ENCODE measurements at regions not wholly inside any gene's neighbourhood (a gene's known extent, or its start where the extent isn't known, plus 50 kb on each side); places are given as distances from the start of the nearest gene placed in this dataset.

- ChIA-PET CTCF (no interaction called here), POLR2A (no interaction called here)
- no peaks in the 10 kb centered on the region for H3K4me1 ChIP-seq (ENCODE audit: control insufficient read depth in 2 of 2, insufficient read depth in 2 of 2, low read length in 2 of 2)
- H3K27ac ChIP-seq (ENCODE audit: low read length in 2 of 2), result no peak overlapping the region
- no peaks in the 10 kb centered on the region for H3K79me2 ChIP-seq (ENCODE audit: control insufficient read depth, insufficient read depth, low read length)
- DNase-seq (no peak), ATAC-seq (ENCODE audit: low read depth) (no peak)
- no peaks in the 10 kb centered on the region for H3K27me3 Mint-ChIP-seq
- intact Hi-C loops (cut with micrococcal nuclease), result no loop called here
- H3K36me3 ChIP-seq (replicated peaks in 1 of 2; ENCODE audit: control extremely low read depth in 1 of 2, control insufficient read depth in 1 of 2, extremely low read depth in 1 of 2, insufficient read depth in 2 of 2, low read length in 1 of 2), result no peaks in the 10 kb centered on the region
- H3K4me2 ChIP-seq (replicated peaks; ENCODE audit: low read depth, low read length, poor library complexity, severe bottlenecking), result no peak overlapping the region
- no peak overlapping the region for H3K4me3 Mint-ChIP-seq
- H3K4me1 Mint-ChIP-seq, result no peaks in the 10 kb centered on the region
- H3K4me3 ChIP-seq (ENCODE audit: control extremely low read depth in 1 of 5, extremely low read depth in 1 of 5, insufficient read depth in 1 of 5, low read depth in 2 of 5, low read length in 4 of 5), result no peak overlapping the region
- H2AFZ ChIP-seq (ENCODE audit: insufficient read depth, low read depth, low read length, poor library complexity, severe bottlenecking), result no peak overlapping the region
- no peaks in the 10 kb centered on the region for H3K9me3 ChIP-seq (ENCODE audit: control extremely low read depth in 1 of 3, control insufficient read depth in 2 of 3, insufficient read depth in 1 of 3, low read length in 2 of 3)
- no peak overlapping the region for H3K9ac ChIP-seq (ENCODE audit: low read length)
- H3K27me3 ChIP-seq (replicated peaks in 1 of 4; ENCODE audit: control extremely low read depth in 1 of 4, control insufficient read depth in 3 of 4, insufficient read depth in 4 of 4, low read length in 3 of 4), result peaks cover 0 to 3% (median 0%) of the 10 kb centered on the region in 4 experiments
- 91% methylated on average over 2 of the region's 4 CpGs for WGBS (ENCODE audit: insufficient coverage)
- H4K20me1 ChIP-seq (ENCODE audit: control insufficient read depth, insufficient read depth, low read length, poor library complexity, severe bottlenecking), result no peaks in the 10 kb centered on the region
- no peaks in the 10 kb centered on the region for H3K9me3 Mint-ChIP-seq (ENCODE audit: insufficient read depth)
- TF ChIP-seq EZH2 (IDR thresholded peaks at IDR 0.05; ENCODE audit: borderline replicate concordance, insufficient read depth, low read depth, low read length, poor library complexity, severe bottlenecking) (no peak), CTCF (IDR thresholded peaks at IDR 0.05) (no peak)
- H3K27ac Mint-ChIP-seq, result no peak overlapping the region
Measured at GRCh38 chr21:30957010-30957409, 75.6 kb upstream of the KRTAP11-1 start.

- Mint-ChIP-seq H3K4me1 (no peaks in the 10 kb centered on the region), H3K27ac (no peak overlapping the region), H3K9me3 (ENCODE audit: insufficient read depth) (no peaks in the 10 kb centered on the region), H3K27me3 (no peaks in the 10 kb centered on the region), H3K4me3 (no peak overlapping the region)
- Histone ChIP-seq H3K27ac (ENCODE audit: low read length in 2 of 2) (no peak overlapping the region), H3K4me1 (ENCODE audit: control insufficient read depth in 2 of 2, insufficient read depth in 2 of 2, low read length in 2 of 2) (no peaks in the 10 kb centered on the region), H3K27me3 (replicated peaks in 1 of 4; ENCODE audit: control extremely low read depth in 1 of 4, control insufficient read depth in 3 of 4, insufficient read depth in 4 of 4, low read length in 3 of 4) (no peaks in the 10 kb centered on the region), H3K9me3 (ENCODE audit: control extremely low read depth in 1 of 3, control insufficient read depth in 2 of 3, insufficient read depth in 1 of 3, low read length in 2 of 3) (no peaks in the 10 kb centered on the region), H2AFZ (ENCODE audit: insufficient read depth, low read depth, low read length, poor library complexity, severe bottlenecking) (no peak overlapping the region), H3K9ac (ENCODE audit: low read length) (no peak overlapping the region), H3K36me3 (replicated peaks in 1 of 2; ENCODE audit: control extremely low read depth in 1 of 2, control insufficient read depth in 1 of 2, extremely low read depth in 1 of 2, insufficient read depth in 2 of 2, low read length in 1 of 2) (no peaks in the 10 kb centered on the region), H3K79me2 (ENCODE audit: control insufficient read depth, insufficient read depth, low read length) (no peaks in the 10 kb centered on the region), H4K20me1 (ENCODE audit: control insufficient read depth, insufficient read depth, low read length, poor library complexity, severe bottlenecking) (no peaks in the 10 kb centered on the region), H3K4me2 (replicated peaks; ENCODE audit: low read depth, low read length, poor library complexity, severe bottlenecking) (no peak overlapping the region), H3K4me3 (ENCODE audit: control extremely low read depth in 1 of 5, extremely low read depth in 1 of 5, insufficient read depth in 1 of 5, low read depth in 2 of 5, low read length in 4 of 5) (no peak overlapping the region)
- ChIA-PET CTCF (no interaction called here), POLR2A (no interaction called here)
- intact Hi-C loops (cut with micrococcal nuclease), result no loop called here
- no peak for TF ChIP-seq CTCF (IDR thresholded peaks at IDR 0.05)
- no peak for TF ChIP-seq EZH2 (IDR thresholded peaks at IDR 0.05; ENCODE audit: borderline replicate concordance, insufficient read depth, low read depth, low read length, poor library complexity, severe bottlenecking)
- ATAC-seq (ENCODE audit: low read depth), result no peak
- 63% methylated on average over 2 of the region's 2 CpGs for WGBS (ENCODE audit: insufficient coverage)
- DNase-seq, result no peak
Measured at GRCh38 chr21:30953605-30954004, 72.2 kb upstream of the KRTAP11-1 start.
